Heart left ventricle (tissue), 13 donors: ENCODE measurements at regions not wholly inside any gene's neighbourhood (a gene's known extent, or its start where the extent isn't known, plus 50 kb on each side); places are given as distances from the start of the nearest gene placed in this dataset.

Source experiments
- POLR2A ChIP-seq, 2 donors: fragments of 450-650 bp; IDR thresholded peaks; one replicate each; pipeline ENCODE4 v1.6.1; 2017; ENCODE audit warnings: antibody characterized with exemption in 2 of 2, mild to moderate bottlenecking in 2 of 2, moderate library complexity in 2 of 2
- TF ChIP-seq, protein P1 (sequence below), 12 donors: fragments of 200-600 bp; sonication (generic) in 4 of 12; IDR thresholded peaks; one replicate each; pipeline versions ENCODE4 v1.5.0 to v1.8.0; 2018 to 2022; ENCODE audit warnings: antibody characterized with exemption in 12 of 12, mild to moderate bottlenecking in 5 of 12
- donor health status: ischemic (EF 13 %, LVEDD 7.1; RV severe dilation, severe dysfunction).
- donor health status: DM: no; HTN: yes; CAD: no.
- donor health status: DM: no; HTN: no; CAD: no.
- donor health status: ischemic (EF 25% LVEDD 6.9; RV normal size, moderate dysfunction).
- donor health status: ischemic (EF 25% LVEDD 5.7; RV mildly dilated, moderate dysfunction).
- donor health status: ischemic (EF 35%, LVEDD 5.7; RV mildly dilated, moderate dysfunction).
- donor health status: nonischemic (EF 11% LVEDD 7.7; RV severe dilation, severe dysfunction).
- donor health status: DM: yes; HTN: yes; CAD: no.
- donor health status: PGD.
- donor health status: ischemic (EF 29% LVEDD 5.4; RV normal size, mild dysfunction).
- donor health status: nonischemic (EF 23%, LVEDD 6.1; RV moderate dilation, normal function).

DNA sequence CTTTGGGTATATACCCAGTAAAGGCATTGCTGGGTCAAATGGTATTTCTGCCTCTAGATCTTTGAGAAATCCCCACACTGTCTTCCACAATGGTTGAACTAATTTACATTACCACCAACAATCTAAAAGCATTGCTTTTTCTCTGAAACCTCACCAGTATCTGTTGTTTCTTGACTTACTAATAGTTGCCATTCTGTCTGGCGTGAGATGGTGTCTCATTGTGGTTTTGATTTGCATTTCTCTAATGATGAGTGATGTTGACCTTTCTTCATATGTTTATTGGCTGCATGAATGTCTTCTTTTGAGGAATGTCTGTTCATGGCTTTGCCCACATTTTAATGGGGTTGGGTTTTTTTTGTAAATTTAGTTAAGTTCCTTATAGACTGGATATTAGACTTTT is 382.6 kb upstream of the ZNF804A start:
- TF ChIP-seq, protein P1, sequence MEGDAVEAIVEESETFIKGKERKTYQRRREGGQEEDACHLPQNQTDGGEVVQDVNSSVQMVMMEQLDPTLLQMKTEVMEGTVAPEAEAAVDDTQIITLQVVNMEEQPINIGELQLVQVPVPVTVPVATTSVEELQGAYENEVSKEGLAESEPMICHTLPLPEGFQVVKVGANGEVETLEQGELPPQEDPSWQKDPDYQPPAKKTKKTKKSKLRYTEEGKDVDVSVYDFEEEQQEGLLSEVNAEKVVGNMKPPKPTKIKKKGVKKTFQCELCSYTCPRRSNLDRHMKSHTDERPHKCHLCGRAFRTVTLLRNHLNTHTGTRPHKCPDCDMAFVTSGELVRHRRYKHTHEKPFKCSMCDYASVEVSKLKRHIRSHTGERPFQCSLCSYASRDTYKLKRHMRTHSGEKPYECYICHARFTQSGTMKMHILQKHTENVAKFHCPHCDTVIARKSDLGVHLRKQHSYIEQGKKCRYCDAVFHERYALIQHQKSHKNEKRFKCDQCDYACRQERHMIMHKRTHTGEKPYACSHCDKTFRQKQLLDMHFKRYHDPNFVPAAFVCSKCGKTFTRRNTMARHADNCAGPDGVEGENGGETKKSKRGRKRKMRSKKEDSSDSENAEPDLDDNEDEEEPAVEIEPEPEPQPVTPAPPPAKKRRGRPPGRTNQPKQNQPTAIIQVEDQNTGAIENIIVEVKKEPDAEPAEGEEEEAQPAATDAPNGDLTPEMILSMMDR (IDR thresholded peaks at IDR 0.05): no peak
- TF ChIP-seq POLR2A (IDR thresholded peaks at IDR 0.05): no peak
